ENCODE measurements at regions not wholly inside any gene's neighbourhood (a gene's known extent, or its start where the extent isn't known, plus 50 kb on each side); places are given as distances from the start of the nearest gene placed in this dataset.

DNA sequence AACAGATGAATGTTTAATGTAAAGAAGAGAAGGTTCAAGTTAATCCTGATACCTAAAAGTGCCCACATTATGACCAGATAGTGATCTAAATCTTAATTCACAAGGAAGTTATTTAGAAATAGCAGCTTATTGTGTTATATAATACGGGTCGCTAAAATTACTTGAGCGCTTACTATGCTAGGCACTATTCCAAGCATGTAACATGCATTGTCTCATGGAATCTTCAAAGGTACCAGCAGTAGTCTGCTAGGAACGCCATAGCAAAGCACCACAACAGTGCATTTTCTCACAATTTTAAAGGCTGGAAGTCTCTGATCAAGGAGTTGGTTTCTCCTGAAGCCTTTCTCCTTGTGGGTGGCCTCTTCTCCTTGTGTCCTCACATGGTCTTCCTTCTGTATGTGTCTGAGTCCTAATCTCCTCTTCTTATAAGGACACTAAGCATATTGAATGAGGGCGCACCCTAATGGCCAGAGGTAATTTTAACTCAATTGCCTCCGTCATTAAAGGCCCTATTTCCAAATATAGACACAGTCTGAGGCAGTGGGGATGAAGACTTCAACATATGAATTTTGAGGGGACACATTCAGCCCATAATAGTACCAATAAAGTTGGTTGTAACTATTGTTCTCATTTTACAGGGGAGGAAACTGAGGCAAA, 118.4 kb downstream of the LRRC30 start:
- TF ChIP-seq, protein P1, sequence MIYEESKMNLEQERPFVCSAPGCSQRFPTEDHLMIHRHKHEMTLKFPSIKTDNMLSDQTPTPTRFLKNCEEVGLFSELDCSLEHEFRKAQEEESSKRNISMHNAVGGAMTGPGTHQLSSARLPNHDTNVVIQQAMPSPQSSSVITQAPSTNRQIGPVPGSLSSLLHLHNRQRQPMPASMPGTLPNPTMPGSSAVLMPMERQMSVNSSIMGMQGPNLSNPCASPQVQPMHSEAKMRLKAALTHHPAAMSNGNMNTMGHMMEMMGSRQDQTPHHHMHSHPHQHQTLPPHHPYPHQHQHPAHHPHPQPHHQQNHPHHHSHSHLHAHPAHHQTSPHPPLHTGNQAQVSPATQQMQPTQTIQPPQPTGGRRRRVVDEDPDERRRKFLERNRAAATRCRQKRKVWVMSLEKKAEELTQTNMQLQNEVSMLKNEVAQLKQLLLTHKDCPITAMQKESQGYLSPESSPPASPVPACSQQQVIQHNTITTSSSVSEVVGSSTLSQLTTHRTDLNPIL (CRISPR knock-in tag; IDR thresholded peaks at IDR 0.05; ENCODE audit: low read depth): no peak
- TF ChIP-seq RARB (CRISPR knock-in tag; IDR thresholded peaks at IDR 0.05): no peak
- no peak for TF ChIP-seq GLIS3 (CRISPR knock-in tag; IDR thresholded peaks at IDR 0.05)
- TF ChIP-seq PPARA (CRISPR knock-in tag; IDR thresholded peaks at IDR 0.05; ENCODE audit: borderline replicate concordance): no peak
- TF ChIP-seq, protein P2, sequence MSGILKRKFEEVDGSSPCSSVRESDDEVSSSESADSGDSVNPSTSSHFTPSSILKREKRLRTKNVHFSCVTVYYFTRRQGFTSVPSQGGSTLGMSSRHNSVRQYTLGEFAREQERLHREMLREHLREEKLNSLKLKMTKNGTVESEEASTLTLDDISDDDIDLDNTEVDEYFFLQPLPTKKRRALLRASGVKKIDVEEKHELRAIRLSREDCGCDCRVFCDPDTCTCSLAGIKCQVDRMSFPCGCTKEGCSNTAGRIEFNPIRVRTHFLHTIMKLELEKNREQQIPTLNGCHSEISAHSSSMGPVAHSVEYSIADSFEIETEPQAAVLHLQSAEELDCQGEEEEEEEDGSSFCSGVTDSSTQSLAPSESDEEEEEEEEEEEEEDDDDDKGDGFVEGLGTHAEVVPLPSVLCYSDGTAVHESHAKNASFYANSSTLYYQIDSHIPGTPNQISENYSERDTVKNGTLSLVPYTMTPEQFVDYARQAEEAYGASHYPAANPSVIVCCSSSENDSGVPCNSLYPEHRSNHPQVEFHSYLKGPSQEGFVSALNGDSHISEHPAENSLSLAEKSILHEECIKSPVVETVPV (CRISPR knock-in tag; IDR thresholded peaks at IDR 0.05): no peak
- no peak for ATAC-seq

DNA sequence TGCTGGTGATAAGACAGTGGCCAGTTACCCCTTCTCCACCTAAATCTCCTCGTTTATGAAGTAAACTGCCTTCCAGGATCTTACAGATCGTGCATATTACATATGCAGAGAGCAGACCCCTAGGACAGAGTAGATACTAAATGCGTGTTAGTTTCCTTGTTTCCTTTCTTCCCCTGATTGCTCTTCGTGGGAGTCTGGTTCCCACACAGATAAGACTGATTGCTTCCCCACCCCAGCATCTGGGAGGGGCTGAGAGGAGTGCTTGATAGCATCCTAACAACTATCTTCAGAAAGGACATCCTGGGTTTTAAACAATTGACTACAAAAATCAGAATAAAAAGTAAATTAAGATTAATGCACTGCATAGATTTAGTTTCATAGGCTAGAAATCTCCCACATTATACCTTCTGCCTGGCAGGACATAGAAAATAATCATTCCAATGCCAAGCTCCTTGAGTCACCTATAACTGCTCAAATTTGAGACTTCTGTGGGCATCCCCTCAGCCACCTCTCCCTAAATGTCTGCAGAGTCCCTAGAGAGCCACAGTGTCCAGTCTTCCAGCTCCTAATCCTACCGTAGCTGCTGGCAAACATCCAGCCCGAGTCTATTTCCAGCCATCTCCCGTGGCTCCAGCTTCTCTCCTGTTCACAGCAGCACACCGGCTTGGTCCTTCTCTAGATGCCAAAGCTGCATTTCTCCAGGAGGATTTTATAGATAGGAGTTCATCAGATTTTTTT, 128.3 kb downstream of the LRRC30 start:
- no peak for ATAC-seq
- TF ChIP-seq ZNF565 (CRISPR knock-in tag; conservative IDR thresholded peaks at IDR 0.05; ENCODE audit: low read depth): no peak
- no peak for TF ChIP-seq TCF4 (CRISPR knock-in tag; IDR thresholded peaks at IDR 0.05; ENCODE audit: borderline replicate concordance)
- TF ChIP-seq BACH2 (CRISPR knock-in tag; IDR thresholded peaks at IDR 0.05; ENCODE audit: borderline replicate concordance): no peak
- TF ChIP-seq, protein P3, sequence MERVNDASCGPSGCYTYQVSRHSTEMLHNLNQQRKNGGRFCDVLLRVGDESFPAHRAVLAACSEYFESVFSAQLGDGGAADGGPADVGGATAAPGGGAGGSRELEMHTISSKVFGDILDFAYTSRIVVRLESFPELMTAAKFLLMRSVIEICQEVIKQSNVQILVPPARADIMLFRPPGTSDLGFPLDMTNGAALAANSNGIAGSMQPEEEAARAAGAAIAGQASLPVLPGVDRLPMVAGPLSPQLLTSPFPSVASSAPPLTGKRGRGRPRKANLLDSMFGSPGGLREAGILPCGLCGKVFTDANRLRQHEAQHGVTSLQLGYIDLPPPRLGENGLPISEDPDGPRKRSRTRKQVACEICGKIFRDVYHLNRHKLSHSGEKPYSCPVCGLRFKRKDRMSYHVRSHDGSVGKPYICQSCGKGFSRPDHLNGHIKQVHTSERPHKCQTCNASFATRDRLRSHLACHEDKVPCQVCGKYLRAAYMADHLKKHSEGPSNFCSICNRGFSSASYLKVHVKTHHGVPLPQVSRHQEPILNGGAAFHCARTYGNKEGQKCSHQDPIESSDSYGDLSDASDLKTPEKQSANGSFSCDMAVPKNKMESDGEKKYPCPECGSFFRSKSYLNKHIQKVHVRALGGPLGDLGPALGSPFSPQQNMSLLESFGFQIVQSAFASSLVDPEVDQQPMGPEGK (CRISPR knock-in tag; IDR thresholded peaks at IDR 0.05; ENCODE audit: borderline replicate concordance): no peak
- no peak for TF ChIP-seq PPARA (CRISPR knock-in tag; IDR thresholded peaks at IDR 0.05; ENCODE audit: borderline replicate concordance)
- TF ChIP-seq ZNF70 (CRISPR knock-in tag; IDR thresholded peaks at IDR 0.05): no peak
- no peak for TF ChIP-seq ZFP3 (CRISPR knock-in tag; IDR thresholded peaks at IDR 0.05)
- TF ChIP-seq, protein P4, sequence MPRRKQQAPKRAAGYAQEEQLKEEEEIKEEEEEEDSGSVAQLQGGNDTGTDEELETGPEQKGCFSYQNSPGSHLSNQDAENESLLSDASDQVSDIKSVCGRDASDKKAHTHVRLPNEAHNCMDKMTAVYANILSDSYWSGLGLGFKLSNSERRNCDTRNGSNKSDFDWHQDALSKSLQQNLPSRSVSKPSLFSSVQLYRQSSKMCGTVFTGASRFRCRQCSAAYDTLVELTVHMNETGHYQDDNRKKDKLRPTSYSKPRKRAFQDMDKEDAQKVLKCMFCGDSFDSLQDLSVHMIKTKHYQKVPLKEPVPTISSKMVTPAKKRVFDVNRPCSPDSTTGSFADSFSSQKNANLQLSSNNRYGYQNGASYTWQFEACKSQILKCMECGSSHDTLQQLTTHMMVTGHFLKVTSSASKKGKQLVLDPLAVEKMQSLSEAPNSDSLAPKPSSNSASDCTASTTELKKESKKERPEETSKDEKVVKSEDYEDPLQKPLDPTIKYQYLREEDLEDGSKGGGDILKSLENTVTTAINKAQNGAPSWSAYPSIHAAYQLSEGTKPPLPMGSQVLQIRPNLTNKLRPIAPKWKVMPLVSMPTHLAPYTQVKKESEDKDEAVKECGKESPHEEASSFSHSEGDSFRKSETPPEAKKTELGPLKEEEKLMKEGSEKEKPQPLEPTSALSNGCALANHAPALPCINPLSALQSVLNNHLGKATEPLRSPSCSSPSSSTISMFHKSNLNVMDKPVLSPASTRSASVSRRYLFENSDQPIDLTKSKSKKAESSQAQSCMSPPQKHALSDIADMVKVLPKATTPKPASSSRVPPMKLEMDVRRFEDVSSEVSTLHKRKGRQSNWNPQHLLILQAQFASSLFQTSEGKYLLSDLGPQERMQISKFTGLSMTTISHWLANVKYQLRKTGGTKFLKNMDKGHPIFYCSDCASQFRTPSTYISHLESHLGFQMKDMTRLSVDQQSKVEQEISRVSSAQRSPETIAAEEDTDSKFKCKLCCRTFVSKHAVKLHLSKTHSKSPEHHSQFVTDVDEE (CRISPR knock-in tag; IDR thresholded peaks at IDR 0.05): no peak
- no peak for TF ChIP-seq ZFP30 (CRISPR knock-in tag; IDR thresholded peaks at IDR 0.05)
- TF ChIP-seq, protein P5, sequence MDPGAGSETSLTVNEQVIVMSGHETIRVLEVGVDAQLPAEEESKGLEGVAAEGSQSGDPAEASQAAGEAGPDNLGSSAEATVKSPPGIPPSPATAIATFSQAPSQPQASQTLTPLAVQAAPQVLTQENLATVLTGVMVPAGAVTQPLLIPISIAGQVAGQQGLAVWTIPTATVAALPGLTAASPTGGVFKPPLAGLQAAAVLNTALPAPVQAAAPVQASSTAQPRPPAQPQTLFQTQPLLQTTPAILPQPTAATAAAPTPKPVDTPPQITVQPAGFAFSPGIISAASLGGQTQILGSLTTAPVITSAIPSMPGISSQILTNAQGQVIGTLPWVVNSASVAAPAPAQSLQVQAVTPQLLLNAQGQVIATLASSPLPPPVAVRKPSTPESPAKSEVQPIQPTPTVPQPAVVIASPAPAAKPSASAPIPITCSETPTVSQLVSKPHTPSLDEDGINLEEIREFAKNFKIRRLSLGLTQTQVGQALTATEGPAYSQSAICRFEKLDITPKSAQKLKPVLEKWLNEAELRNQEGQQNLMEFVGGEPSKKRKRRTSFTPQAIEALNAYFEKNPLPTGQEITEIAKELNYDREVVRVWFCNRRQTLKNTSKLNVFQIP (CRISPR knock-in tag; IDR thresholded peaks at IDR 0.05; ENCODE audit: borderline replicate concordance, low read depth): no peak
- TF ChIP-seq ESRRG (CRISPR knock-in tag; IDR thresholded peaks at IDR 0.05): no peak

DNA sequence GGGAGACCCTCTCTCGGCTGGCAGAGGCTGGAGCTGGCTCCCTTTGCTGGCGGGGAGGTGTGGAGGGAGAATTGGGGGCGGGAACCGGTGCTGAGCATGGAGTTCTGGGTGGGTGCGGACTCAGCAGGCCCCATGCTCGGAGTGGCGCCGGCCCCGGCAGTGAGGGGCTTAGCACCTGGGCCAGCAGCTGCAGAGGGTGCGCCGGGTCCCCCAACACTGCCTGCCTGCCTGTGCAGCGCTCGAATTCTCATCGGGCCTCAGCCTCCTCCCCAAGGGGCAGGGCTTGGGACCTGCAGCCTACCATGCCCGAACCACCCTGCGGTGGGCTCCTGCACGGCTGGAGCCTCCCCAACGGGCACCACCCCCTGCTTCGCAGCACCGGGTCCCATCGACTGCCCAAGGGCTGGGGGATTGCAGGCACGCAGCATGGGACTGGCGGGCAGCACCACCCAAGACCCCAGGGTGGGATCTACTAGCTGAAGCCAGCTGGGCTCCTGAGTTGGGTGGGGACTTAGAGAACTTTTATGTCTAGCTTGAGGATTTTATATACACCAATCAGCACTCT, 129.8 kb downstream of the LRRC30 start:
- no peak for ATAC-seq

More for the DNA sequence above, 129.8 kb downstream of the LRRC30 start:
- TF ChIP-seq ESRRG (CRISPR knock-in tag; IDR thresholded peaks at IDR 0.05) (no peak), ZFP30 (CRISPR knock-in tag; IDR thresholded peaks at IDR 0.05) (no peak), ZC3H10 (CRISPR knock-in tag; IDR thresholded peaks at IDR 0.05) (no peak), ISL1 (CRISPR knock-in tag; IDR thresholded peaks at IDR 0.05) (no peak), ZFP3 (CRISPR knock-in tag; IDR thresholded peaks at IDR 0.05) (no peak), TCF4 (CRISPR knock-in tag; IDR thresholded peaks at IDR 0.05; ENCODE audit: borderline replicate concordance) (no peak), TOX (CRISPR knock-in tag; IDR thresholded peaks at IDR 0.05; ENCODE audit: borderline replicate concordance) (no peak)
- TF ChIP-seq, protein P4 (CRISPR knock-in tag; IDR thresholded peaks at IDR 0.05): no peak
- TF ChIP-seq, protein P1 (CRISPR knock-in tag; IDR thresholded peaks at IDR 0.05; ENCODE audit: low read depth): no peak
- TF ChIP-seq, protein P5 (CRISPR knock-in tag; IDR thresholded peaks at IDR 0.05; ENCODE audit: borderline replicate concordance, low read depth): no peak

Data from SK-N-SH treated with all-trans-retinoic acid at 6 μM for 48 hours (cell line).